ENCODE measurements at regions not wholly inside any gene's neighbourhood (a gene's known extent, or its start where the extent isn't known, plus 50 kb on each side); places are given as distances from the start of the nearest gene placed in this dataset.

GRCh38 chr3:24588629-24589512 lies 94.2 kb upstream of the THRB start:
- in situ Hi-C loops (cut with MboI; ENCODE audit: low pct_unique_long_range_greater_than_20kb, low sequenced_read_pairs, unreplicated experiment): no loop called here
- no peak for TF ChIP-seq CTCF (IDR thresholded peaks at IDR 0.05; ENCODE audit: extremely low read depth, insufficient read depth, missing control alignments)
- DNase-seq (ENCODE audit: low spot score): no peak

- in situ Hi-C loops (cut with MboI; ENCODE audit: low pct_unique_long_range_greater_than_20kb, low sequenced_read_pairs, unreplicated experiment): no loop called here
- no peak for TF ChIP-seq CTCF (IDR thresholded peaks at IDR 0.05; ENCODE audit: extremely low read depth, insufficient read depth, missing control alignments)
- no peak for DNase-seq (ENCODE audit: low spot score)
Measured at GRCh38 chr3:24589513-24589851, 94.8 kb upstream of the THRB start.

- TF ChIP-seq CTCF (IDR thresholded peaks at IDR 0.05; ENCODE audit: extremely low read depth, insufficient read depth, missing control alignments): no peak
- in situ Hi-C loops (cut with MboI; ENCODE audit: low pct_unique_long_range_greater_than_20kb, low sequenced_read_pairs, unreplicated experiment): no loop called here
- no peak for DNase-seq (ENCODE audit: low spot score)
Measured at GRCh38 chr3:24589931-24590880, 95.6 kb upstream of the THRB start.

DNA sequence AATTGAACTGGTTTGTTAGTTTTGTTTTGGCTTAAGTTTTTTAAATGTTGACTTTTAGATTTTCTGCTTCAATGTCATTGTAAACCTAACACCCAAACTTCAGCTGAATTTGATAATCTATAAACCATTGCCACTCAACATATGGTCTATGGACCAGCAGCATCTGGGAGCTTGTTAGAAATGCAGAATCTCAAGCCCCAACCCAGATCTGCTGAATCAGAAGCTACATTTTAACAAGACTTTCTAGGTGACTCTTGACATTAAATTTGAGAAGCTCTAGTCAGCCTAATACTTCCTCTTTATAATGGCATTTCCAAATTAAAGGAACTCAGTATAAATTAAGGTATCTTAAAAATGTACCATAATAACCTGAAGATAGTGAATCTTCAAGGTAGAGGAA lies 96.5 kb upstream of the THRB start:
- in situ Hi-C loops (cut with MboI; ENCODE audit: low pct_unique_long_range_greater_than_20kb, low sequenced_read_pairs, unreplicated experiment): no loop called here
- TF ChIP-seq CTCF (IDR thresholded peaks at IDR 0.05; ENCODE audit: extremely low read depth, insufficient read depth, missing control alignments): no peak
- no peak for DNase-seq (ENCODE audit: low spot score)

GRCh38 chr3:24591661-24592555 lies 97.3 kb upstream of the THRB start:
- DNase-seq (ENCODE audit: low spot score): no peak
- TF ChIP-seq CTCF (IDR thresholded peaks at IDR 0.05; ENCODE audit: extremely low read depth, insufficient read depth, missing control alignments): no peak
- in situ Hi-C loops (cut with MboI; ENCODE audit: low pct_unique_long_range_greater_than_20kb, low sequenced_read_pairs, unreplicated experiment): no loop called here

DNA sequence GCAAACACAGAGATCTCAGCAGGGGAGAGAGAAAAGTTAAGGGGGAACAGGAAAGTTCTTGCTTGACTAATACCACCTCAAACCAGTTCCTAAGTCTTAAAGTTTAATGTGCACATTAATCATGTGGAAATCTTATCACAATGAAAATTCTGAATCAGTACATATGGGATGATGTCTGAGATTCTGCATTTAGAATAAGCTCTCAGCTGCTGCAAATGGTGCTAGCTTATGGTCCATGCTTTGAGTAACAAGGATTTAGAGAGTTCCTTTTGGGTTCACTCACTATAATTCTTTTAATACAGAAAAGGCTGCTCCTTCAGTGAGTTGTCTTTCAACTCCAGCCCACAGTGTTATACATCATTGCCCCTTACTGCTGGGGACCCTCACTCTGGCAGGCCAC lies 99.5 kb upstream of the THRB start:
- in situ Hi-C loops (cut with MboI; ENCODE audit: low pct_unique_long_range_greater_than_20kb, low sequenced_read_pairs, unreplicated experiment): no loop called here
- DNase-seq (ENCODE audit: low spot score): no peak
- no peak for TF ChIP-seq CTCF (IDR thresholded peaks at IDR 0.05; ENCODE audit: extremely low read depth, insufficient read depth, missing control alignments)

Data from GM13977 (cell line).